ENCODE measurements at regions not wholly inside any gene's neighbourhood (a gene's known extent, or its start where the extent isn't known, plus 50 kb on each side); places are given as distances from the start of the nearest gene placed in this dataset.

GRCh38 chr5:136701191-136701590 is 335.8 kb upstream of the TRPC7 start:
- Histone ChIP-seq H3K27me3 (ENCODE audit: control insufficient read depth, insufficient read depth, low read length) (no peaks in the 10 kb centered on the region), H3K4me2 (ENCODE audit: extremely low read depth, insufficient read depth, low read length) (no peak overlapping the region), H3K36me3 (ENCODE audit: control insufficient read depth, insufficient read depth, low read length) (no peaks in the 10 kb centered on the region), H4K20me1 (ENCODE audit: control insufficient read depth, extremely low read depth, insufficient read depth, low read length) (no peaks in the 10 kb centered on the region), H2AFZ (ENCODE audit: low read length) (no peak overlapping the region), H3K27ac (ENCODE audit: insufficient read depth, low read length) (no peak overlapping the region), H3K9me3 (ENCODE audit: control insufficient read depth, insufficient read depth, low read depth, low read length) (no peaks in the 10 kb centered on the region), H3K79me2 (ENCODE audit: control insufficient read depth, insufficient read depth, low read length) (no peaks in the 10 kb centered on the region), H3K4me3 (replicated peaks in 1 of 4; ENCODE audit: control extremely low read depth in 1 of 4, insufficient read depth in 1 of 4, low read depth in 3 of 4, low read length in 4 of 4) (no peak overlapping the region), H3K9ac (ENCODE audit: insufficient read depth, low read length) (no peak overlapping the region), H3K4me1 (ENCODE audit: control insufficient read depth, extremely low read depth, insufficient read depth, low read length) (no peaks in the 10 kb centered on the region)
- no peak for DNase-seq (ENCODE audit: low read depth in 2 of 2)
- TF ChIP-seq EZH2 (IDR thresholded peaks at IDR 0.05; ENCODE audit: low read length, missing control alignments) (no peak), CTCF (conservative IDR thresholded peaks at IDR 0.05 in 1 of 2, IDR thresholded peaks at IDR 0.05 in 1 of 2; ENCODE audit: low read depth in 1 of 2, low read length in 2 of 2) (no peak)

GRCh38 chr5:136699651-136700050 is 334.3 kb upstream of the TRPC7 start:
- no peak for TF ChIP-seq CTCF (conservative IDR thresholded peaks at IDR 0.05 in 1 of 2, IDR thresholded peaks at IDR 0.05 in 1 of 2; ENCODE audit: low read depth in 1 of 2, low read length in 2 of 2)
- no peak for TF ChIP-seq EZH2 (IDR thresholded peaks at IDR 0.05; ENCODE audit: low read length, missing control alignments)
- Histone ChIP-seq H3K9ac (ENCODE audit: insufficient read depth, low read length) (no peak overlapping the region), H3K36me3 (ENCODE audit: control insufficient read depth, insufficient read depth, low read length) (no peaks in the 10 kb centered on the region), H3K9me3 (ENCODE audit: control insufficient read depth, insufficient read depth, low read depth, low read length) (no peaks in the 10 kb centered on the region), H3K4me1 (ENCODE audit: control insufficient read depth, extremely low read depth, insufficient read depth, low read length) (no peaks in the 10 kb centered on the region), H3K27me3 (ENCODE audit: control insufficient read depth, insufficient read depth, low read length) (no peaks in the 10 kb centered on the region), H3K27ac (ENCODE audit: insufficient read depth, low read length) (no peak overlapping the region), H3K4me3 (replicated peaks in 1 of 4; ENCODE audit: control extremely low read depth in 1 of 4, insufficient read depth in 1 of 4, low read depth in 3 of 4, low read length in 4 of 4) (no peak overlapping the region), H2AFZ (ENCODE audit: low read length) (no peak overlapping the region), H3K4me2 (ENCODE audit: extremely low read depth, insufficient read depth, low read length) (no peak overlapping the region), H4K20me1 (ENCODE audit: control insufficient read depth, extremely low read depth, insufficient read depth, low read length) (no peaks in the 10 kb centered on the region), H3K79me2 (ENCODE audit: control insufficient read depth, insufficient read depth, low read length) (no peaks in the 10 kb centered on the region)
- DNase-seq (ENCODE audit: low read depth in 2 of 2): no peak

- no peak for DNase-seq (ENCODE audit: low read depth in 2 of 2)
- H3K27ac ChIP-seq (ENCODE audit: insufficient read depth, low read length): no peak overlapping the region
- no peaks in the 10 kb centered on the region for H4K20me1 ChIP-seq (ENCODE audit: control insufficient read depth, extremely low read depth, insufficient read depth, low read length)
- no peaks in the 10 kb centered on the region for H3K4me1 ChIP-seq (ENCODE audit: control insufficient read depth, extremely low read depth, insufficient read depth, low read length)
- no peaks in the 10 kb centered on the region for H3K9me3 ChIP-seq (ENCODE audit: control insufficient read depth, insufficient read depth, low read depth, low read length)
- no peaks in the 10 kb centered on the region for H3K79me2 ChIP-seq (ENCODE audit: control insufficient read depth, insufficient read depth, low read length)
- no peak for TF ChIP-seq EZH2 (IDR thresholded peaks at IDR 0.05; ENCODE audit: low read length, missing control alignments)
- TF ChIP-seq CTCF (conservative IDR thresholded peaks at IDR 0.05 in 1 of 2, IDR thresholded peaks at IDR 0.05 in 1 of 2; ENCODE audit: low read depth in 1 of 2, low read length in 2 of 2): no peak
- no peak overlapping the region for H3K4me3 ChIP-seq (replicated peaks in 1 of 4; ENCODE audit: control extremely low read depth in 1 of 4, insufficient read depth in 1 of 4, low read depth in 3 of 4, low read length in 4 of 4)
- no peaks in the 10 kb centered on the region for H3K27me3 ChIP-seq (ENCODE audit: control insufficient read depth, insufficient read depth, low read length)
- no peaks in the 10 kb centered on the region for H3K36me3 ChIP-seq (ENCODE audit: control insufficient read depth, insufficient read depth, low read length)
- H3K4me2 ChIP-seq (ENCODE audit: extremely low read depth, insufficient read depth, low read length): no peak overlapping the region
- H3K9ac ChIP-seq (ENCODE audit: insufficient read depth, low read length): no peak overlapping the region
- H2AFZ ChIP-seq (ENCODE audit: low read length): no peak overlapping the region
These were observed 333.6 kb upstream of the TRPC7 start for GRCh38 chr5:136698970-136699369.
